ENCODE measurements at regions not wholly inside any gene's neighbourhood (a gene's known extent, or its start where the extent isn't known, plus 50 kb on each side); places are given as distances from the start of the nearest gene placed in this dataset.
A peak's percentile ranks its signal among the peaks of the same experiment; 100 is the strongest.
"Not testable (repeated sequence)": the region's sequence is repeated elsewhere in the genome, so short reads cannot be mapped to it uniquely, and the experiment has no call there.

DNA sequence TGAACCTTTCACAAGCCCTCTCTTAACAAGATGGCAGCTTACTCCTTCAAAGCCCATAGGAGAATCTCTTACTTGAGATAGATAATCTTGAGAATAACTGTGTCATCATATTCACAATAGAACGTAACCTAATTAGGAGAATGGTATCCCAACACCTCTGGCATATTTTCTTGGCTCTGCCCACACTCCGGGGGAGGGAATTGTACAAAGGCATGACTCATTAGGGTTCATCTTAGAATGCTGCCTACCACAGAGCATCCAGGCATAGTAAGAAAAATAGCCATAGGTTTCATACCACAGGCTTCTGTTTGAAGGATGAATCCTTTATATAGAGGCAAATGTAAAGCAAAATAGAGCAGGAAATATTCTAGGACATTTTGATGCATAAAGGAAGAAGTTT, 1100.6 kb upstream of the CITED2 start:
- in situ Hi-C loops (cut with HindIII; ENCODE audit: low pct_ligation_motif_present, low pct_unique_long_range_greater_than_20kb, low sequenced_read_pairs), result no loop called here
- DNase-seq, result no peak

DNA sequence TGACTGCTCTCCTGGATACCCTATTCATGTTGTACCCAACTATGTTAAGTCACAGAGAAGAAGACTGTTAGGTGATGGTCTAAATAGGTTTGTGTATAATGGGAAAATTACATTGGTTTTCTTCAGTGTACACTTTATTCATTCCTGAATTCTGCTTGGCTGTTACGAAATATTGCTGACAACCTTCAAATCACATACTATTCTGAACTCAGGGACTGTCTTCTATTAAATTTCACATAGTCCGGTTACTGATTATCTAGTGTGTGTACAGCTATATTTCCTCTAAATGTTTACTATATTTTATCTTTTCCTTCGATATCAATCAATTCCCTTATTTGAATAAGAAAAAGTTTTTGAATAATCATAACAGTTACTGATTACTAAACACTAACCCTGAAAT, 1090.3 kb upstream of the CITED2 start:
- in situ Hi-C loops (cut with HindIII; ENCODE audit: low pct_ligation_motif_present, low pct_unique_long_range_greater_than_20kb, low sequenced_read_pairs), result no loop called here
- DNase-seq, result no peak

DNA sequence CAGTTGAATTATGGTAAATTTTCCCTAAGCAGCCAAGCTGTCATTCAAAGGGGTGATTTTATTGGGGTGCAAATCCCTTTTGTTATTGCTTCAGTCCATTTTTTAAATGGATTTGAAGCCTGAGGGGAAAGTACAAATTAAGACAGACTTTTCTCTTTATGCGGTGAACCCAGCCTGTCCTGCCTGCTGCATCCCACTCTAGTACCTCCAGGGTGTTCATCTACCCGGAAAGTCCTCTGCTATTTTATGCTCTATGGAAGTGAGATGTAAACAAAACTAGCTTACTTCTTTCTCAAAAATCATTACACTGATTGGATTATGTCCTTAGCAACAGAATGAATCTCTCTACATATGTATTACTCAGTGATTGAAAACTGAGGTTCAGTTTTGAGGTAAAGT, 1088.9 kb upstream of the CITED2 start:
- DNase-seq, result no peak
- in situ Hi-C loops (cut with HindIII; ENCODE audit: low pct_ligation_motif_present, low pct_unique_long_range_greater_than_20kb, low sequenced_read_pairs), result no loop called here

DNA sequence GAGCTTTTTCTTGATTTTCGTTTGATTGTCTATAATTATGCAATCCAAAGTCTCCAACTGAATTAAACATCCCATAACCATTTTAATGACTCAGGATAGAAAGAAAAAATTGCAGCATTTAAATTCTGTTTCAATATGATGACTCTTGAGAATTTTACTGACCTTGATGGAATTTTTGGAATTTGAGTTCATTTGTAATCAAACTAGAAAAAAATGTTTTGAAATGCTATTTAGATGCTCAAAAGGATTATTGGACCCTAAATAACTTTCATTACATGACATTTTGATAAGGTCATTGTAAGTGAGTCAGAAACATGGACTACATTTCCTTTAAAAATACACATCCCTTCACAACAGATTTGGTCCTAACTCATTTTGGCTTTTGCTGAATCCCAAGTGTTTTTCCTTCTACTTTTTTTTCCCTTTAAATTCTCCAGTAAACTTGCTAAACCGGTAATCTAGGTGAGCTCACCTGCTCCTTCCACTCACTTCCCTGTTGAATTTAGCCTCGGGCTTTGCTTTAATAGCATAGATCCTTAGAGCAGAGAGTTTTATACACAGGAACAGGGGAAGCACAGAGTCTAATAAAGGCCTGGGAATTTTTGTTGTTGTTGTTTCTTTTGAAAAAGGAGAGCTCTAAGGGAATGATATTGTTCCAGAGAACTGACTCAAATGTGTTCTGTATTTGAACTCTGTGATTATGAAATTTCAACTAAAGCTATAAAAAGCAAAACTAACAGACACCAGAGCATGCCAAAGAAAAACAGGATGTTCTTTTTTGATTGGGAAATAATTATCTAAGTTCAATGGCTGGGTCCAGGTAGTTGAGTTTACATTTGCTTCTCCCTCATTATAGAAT, 1088.2 kb upstream of the CITED2 start:
- DNase-seq, result no peak

DNA sequence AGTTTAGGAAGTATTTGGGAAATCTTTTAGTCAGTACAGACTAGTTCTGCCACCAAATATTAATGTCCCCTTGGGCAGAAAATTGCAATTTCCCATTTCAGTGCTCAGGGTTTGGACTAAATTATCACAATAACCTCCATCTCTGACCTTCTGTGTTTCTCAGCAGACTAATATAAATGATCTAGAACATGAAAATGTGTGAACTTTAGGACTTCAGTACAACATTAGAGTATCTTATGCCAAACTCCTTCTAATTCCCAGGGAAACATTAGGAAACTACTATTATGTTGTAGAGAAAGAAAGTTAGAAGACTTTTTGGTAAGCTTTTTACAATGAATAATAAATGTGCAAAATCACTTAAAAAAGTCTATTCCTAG, 1087.6 kb upstream of the CITED2 start:
- in situ Hi-C loops (cut with HindIII; ENCODE audit: low pct_ligation_motif_present, low pct_unique_long_range_greater_than_20kb, low sequenced_read_pairs), result no loop called here
- no peak for DNase-seq

More for the DNA sequence above, 1088.2 kb upstream of the CITED2 start:
- in situ Hi-C loops (cut with HindIII; ENCODE audit: low pct_ligation_motif_present, low pct_unique_long_range_greater_than_20kb, low sequenced_read_pairs), result no loop called here

DNA sequence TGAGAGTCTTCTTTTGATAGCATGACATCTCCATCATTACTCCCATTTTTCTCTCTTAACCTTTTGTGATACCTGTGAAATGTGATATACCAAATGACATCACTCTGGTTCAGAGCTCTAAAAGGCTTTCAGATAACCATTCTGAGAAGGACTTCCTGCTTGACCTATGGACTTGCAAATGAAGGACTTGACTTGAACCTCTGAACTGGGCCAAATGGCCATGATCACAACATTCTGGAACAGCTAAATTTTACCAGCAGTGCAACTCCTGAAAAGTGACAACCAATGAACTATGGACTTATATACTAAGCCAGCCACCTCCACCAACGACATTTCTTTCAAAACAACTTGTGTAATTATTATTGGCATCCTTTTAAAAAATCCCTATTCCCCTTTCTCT, 1085.8 kb upstream of the CITED2 start:
- DNase-seq, result no peak
- in situ Hi-C loops (cut with HindIII; ENCODE audit: low pct_ligation_motif_present, low pct_unique_long_range_greater_than_20kb, low sequenced_read_pairs), result no loop called here

DNA sequence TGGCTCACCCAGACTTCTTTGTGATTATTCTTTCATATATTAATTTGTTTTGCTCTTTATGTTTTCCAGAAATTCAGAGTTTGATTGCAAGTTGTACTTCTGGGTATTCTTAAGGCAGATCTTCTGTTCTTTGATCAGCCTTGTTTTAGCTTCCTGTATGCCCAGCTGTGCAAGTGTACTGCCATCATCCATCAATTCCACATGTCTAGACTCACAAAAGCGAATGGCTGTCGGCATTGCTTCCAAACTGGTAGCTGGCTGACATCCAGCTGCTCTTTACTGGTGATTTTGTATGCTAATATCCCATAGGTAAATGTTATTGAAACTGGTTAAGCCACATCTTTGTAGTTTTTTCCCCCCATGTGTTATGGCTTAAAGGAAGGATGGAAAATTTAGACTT, 1084.8 kb upstream of the CITED2 start:
- DNase-seq, result no peak
- in situ Hi-C loops (cut with HindIII; ENCODE audit: low pct_ligation_motif_present, low pct_unique_long_range_greater_than_20kb, low sequenced_read_pairs), result no loop called here

DNA sequence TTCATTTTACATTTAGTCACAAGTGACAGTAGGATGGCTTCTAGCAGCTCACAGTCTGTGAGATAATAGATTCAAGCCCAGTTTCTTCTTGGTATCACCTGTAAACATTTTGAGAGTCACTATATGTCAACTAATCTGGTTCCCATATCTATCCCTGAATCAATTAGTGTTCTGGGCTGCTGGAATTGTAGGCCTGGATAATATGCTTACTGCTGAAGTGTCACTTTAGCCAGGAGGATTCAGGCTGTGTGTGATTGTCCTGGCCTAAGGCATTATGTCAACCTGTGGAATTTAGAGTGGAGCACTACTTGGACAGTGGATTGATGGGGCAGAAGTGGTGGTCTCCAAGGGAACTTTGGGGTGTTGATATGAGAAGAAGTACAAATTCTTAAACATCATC, 1071.8 kb upstream of the CITED2 start:
- in situ Hi-C loops (cut with HindIII; ENCODE audit: low pct_ligation_motif_present, low pct_unique_long_range_greater_than_20kb, low sequenced_read_pairs), result no loop called here

DNA sequence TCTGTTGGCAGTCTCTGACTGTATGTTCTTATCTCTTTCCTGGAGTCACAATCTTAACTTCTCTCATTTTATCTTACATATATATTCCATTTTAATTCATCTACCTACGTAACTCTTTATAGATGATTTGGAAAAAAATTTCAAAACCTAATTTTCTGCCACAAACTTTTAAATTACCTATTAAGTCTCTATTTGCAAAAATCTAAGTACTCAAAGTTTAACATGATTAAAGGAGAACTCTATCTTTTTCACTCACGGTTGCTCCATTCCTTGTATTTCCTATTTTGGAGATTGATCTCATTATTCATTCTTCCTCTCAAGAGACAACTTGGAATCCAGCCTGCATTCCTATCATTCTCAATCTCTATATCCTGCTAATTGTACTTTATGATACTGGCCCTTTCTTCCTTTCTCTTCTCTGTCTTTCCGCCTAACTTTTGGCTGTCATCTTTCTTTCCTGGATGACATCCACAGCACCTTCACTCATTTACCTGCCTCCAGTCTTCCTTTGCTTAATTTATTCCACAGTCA, 1071.1 kb upstream of the CITED2 start:
- in situ Hi-C loops (cut with HindIII; ENCODE audit: low pct_ligation_motif_present, low pct_unique_long_range_greater_than_20kb, low sequenced_read_pairs), result no loop called here
- DNase-seq, result peak; percentile 8

More for the DNA sequence above, 1071.8 kb upstream of the CITED2 start:
- DNase-seq, result no peak

DNA sequence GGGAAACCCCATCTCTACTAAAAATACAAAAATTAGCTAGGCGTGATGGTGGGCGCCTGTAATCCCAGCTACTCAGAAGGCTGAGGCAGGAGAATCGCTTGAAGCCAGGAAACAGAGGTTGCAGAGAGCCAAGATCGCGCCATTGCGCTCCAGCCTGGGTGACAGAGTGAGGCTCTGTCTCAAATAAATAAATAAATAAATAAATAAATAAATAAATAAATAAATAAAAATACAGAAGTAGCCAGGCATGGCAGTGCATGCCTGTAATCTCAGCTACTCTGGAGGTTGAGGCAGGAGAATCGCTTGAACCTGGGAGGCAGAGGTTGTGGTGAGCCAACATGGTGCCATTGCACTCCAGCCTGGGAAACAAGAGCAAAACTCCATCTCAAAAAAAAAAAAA, 1068.7 kb upstream of the CITED2 start:
- in situ Hi-C loops (cut with HindIII; ENCODE audit: low pct_ligation_motif_present, low pct_unique_long_range_greater_than_20kb, low sequenced_read_pairs); DNase-seq: not testable (repeated sequence)

DNA sequence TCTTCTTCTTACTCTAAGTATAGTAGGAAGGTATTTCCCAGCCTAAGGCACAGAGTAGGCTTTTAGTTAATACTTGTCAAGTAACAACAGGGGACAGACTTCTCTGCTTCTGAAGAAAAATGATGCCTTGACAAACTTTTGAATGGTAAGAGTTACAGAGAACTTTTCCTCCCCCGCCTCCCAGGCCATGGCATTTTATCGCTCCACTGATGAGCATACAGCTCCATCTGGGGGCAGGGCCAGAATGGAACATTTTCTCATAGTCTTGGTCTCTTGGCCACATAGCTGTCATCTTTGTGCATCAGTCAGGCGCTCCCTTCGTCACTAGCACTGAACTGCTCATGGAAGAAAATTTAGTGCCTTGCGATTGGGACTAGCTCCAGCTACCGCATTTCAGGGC, 1066.8 kb upstream of the CITED2 start:
- in situ Hi-C loops (cut with HindIII; ENCODE audit: low pct_ligation_motif_present, low pct_unique_long_range_greater_than_20kb, low sequenced_read_pairs), result no loop called here
- DNase-seq, result peak; percentile 53

DNA sequence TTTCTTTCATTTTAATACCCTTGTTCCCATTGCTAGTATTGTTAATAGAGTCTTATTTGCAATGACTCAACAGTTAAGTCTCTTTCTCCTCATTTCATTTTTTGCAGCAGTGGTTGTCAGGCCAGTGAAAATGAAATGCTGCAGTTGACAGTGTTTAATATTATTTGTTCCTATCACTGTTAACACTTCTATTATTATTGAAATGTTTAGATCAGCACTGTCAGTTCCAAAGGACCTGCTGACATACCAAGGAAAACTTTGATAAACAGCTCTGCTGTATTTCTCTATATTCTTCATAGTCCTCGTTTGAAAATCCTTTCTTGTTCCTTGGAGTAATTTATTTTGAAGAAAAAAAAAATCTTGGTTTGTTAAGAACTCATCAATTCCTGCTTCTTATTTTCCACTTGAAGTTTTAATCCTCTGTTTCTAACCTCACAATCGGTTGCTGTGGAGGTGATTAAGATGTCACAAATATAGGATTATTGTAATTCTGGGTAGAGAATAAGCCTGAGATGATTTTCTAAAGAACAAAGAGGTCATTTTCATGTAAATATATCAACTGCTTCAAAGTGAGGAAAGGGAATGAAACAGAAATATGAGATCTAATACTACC, 1065.9 kb upstream of the CITED2 start:
- in situ Hi-C loops (cut with HindIII; ENCODE audit: low pct_ligation_motif_present, low pct_unique_long_range_greater_than_20kb, low sequenced_read_pairs), result no loop called here
- DNase-seq, result no peak

DNA sequence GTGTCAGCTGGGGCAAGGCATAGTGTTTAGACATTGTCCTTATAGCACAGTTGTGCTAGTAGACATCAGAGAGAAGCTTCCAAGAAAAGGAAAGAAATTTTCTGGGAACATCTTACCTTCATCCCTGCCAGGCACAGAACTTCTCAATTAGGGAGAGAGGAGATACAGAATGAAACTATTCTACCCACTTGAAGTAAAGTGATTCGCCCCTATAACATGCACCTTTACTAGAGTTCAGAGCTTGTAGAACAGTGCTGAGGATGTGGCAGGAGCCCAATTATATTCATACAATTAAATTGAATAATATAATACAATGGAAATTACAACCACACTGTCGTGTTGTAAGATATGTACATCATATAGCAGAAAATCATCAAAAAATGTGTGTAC, 1063.9 kb upstream of the CITED2 start:
- in situ Hi-C loops (cut with HindIII; ENCODE audit: low pct_ligation_motif_present, low pct_unique_long_range_greater_than_20kb, low sequenced_read_pairs), result no loop called here
- no peak for DNase-seq

DNA sequence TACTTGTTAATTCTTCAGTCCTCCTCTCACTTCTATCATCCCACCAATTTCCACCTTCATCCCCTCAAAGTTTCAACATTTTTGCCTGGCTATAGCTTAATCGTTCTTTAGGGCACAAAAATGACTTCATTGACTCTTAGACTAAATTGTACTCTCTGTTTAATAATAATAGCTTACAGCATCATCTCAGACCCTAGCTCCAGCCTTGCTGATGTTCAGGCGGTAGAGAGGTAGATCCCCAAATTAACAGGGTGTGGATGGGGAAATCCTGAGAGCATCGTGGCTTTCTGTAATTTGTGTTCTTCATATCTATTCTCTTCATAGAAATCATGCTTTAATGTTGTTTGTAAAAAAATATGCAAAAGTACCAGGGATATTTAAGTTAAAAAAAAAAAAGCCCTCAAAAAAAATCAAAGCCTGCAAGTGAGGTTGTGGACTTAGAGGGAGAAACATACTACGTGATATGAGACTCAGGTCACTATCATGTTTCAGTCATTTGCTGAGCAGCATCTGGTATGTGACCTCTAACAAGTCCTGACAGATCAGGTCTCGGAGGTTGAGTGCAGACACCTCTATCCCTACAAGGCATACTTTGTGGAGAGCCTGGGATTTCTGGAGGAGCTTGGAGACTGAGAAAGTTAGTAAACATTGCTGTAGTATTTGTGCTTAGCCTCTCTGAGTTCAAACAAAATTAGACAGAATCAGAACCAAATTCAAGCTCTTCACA, 1063.3 kb upstream of the CITED2 start:
- DNase-seq, result no peak
- in situ Hi-C loops (cut with HindIII; ENCODE audit: low pct_ligation_motif_present, low pct_unique_long_range_greater_than_20kb, low sequenced_read_pairs), result no loop called here

DNA sequence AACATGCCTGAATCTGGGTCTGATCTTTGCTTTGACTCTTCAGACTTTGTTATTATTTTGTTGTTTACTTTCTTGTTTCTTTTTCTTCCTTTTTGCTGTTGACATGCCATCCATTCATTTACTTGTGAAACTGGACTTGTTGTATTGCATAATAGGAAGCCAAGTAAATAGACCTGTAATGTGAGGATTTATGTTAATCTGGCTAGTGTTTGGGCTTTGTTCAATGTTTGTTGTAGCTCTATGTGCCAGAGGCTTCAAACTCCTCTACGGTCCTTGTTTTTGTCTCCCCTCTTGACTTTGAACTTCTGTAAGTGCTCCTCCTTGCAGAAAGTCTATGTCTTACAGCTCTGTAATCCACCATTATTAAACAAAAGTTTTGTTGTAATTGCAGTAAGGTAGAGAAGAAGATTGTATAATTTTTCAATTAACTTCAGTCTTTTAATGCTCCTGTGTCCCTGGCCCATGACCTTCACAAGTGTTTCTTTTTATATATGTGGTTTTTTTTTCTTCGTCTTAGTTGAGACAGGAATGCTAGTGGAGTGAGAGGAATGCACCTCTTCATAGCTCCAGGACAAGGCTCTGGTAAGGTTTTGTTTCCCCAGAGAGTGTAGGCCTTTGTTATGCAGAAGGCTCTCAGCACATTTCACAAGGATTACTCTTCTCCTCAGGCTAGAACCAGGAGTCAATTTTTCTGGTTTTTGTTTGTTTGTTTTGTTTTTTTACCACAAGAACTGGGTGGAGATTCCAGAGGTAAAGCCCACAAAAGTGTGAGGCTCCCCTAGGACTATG, 1061.8 kb upstream of the CITED2 start:
- in situ Hi-C loops (cut with HindIII; ENCODE audit: low pct_ligation_motif_present, low pct_unique_long_range_greater_than_20kb, low sequenced_read_pairs), result no loop called here

DNA sequence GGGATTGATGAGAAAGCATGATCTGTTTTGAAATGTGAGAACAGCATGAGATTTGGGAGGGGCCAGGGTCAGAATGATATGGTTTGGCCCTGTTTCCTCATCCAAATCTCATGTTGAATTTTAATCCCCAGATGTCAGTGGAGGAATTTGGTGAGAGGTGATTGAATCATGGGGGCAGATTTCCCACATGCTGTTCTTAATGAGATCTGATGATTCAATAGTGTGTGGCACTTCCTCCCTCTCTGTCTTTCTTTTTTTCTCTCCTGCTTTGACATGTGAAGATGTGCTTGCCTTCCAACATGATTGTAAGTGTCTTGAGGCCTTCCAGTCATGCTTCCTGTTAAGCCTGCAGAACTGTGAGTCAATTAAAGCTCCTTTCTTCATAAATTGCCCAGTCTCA, 1060.3 kb upstream of the CITED2 start:
- no peak for DNase-seq
- in situ Hi-C loops (cut with HindIII; ENCODE audit: low pct_ligation_motif_present, low pct_unique_long_range_greater_than_20kb, low sequenced_read_pairs), result no loop called here

More for the DNA sequence above, 1061.8 kb upstream of the CITED2 start:
- no peak for DNase-seq

DNA sequence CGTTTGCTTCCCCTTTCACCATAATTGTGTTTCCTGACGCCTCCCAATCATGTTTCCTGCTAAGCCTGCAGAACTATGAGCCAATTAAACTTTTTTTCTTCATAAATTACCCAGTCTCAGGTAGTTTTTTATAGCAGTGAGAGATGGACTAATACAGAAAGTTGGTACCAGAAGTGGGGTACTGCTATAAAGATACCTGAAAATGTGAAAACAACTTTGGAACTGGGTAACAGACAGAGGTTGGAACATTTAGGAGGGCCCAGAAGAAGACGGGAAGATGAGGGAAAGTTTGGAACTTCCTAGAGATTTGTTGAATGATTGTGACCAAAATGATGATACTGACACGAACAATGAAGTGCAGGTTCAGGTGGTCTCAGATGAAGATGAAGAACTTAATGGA, 1058.6 kb upstream of the CITED2 start:
- in situ Hi-C loops (cut with HindIII; ENCODE audit: low pct_ligation_motif_present, low pct_unique_long_range_greater_than_20kb, low sequenced_read_pairs), result no loop called here

DNA sequence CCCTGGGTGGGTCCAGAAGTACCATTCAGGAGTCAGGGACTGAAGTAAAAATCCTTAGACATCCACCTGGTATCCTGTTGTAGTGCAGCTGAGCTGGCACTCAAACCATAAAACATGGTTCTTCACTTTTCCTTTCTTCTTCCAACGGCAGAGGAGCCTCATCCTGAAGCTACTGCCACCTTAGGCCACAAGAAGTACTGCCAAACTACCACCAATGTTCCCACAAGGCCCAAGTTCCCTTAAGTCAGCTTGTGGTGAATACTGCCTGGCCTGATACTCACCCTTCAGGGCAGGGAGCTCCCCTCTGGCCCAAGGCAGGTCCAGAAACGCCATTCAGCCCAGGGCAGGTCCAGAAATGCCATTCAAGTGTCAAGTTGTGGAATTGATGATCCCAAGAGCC, 1053.4 kb upstream of the CITED2 start:
- no peak for DNase-seq
- in situ Hi-C loops (cut with HindIII; ENCODE audit: low pct_ligation_motif_present, low pct_unique_long_range_greater_than_20kb, low sequenced_read_pairs), result no loop called here

More for the DNA sequence above, 1058.6 kb upstream of the CITED2 start:
- DNase-seq, result no peak

Data from ACHN (cell line).